GM23248 (cell line): ENCODE measurements at regions not wholly inside any gene's neighbourhood (a gene's known extent, or its start where the extent isn't known, plus 50 kb on each side); places are given as distances from the start of the nearest gene placed in this dataset.

Experiments
- DNase-seq: peaks from one replicate; pipeline ENCODE4 v3.0.0-alpha.2; 2015
- H2AFZ ChIP-seq: fragments of 200-600 bp; sonication (generic); 2 replicates; pipeline ENCODE4 v1.6.1; 2016; ENCODE audit warnings: antibody characterized with exemption
- H3F3A ChIP-seq: fragments of 200-600 bp; sonication (generic); 2 replicates; pipeline ENCODE4 v1.6.1; 2016; ENCODE audit warnings: mild to moderate bottlenecking, antibody characterized with exemption, mixed run types; ENCODE audit not compliant: insufficient read depth
- H3K27ac ChIP-seq: fragments of 200-600 bp; sonication (generic); 2 replicates; pipeline ENCODE4 v1.5.1; 2016; ENCODE audit warnings: mild to moderate bottlenecking
- H3K27me3 ChIP-seq: fragments of 200-600 bp; sonication (generic); replicated peaks from 2 replicates; pipeline ENCODE4 v1.6.1; 2016; ENCODE audit warnings: mild to moderate bottlenecking; ENCODE audit not compliant: insufficient read depth
- H3K36me3 ChIP-seq: fragments of 200-600 bp; sonication (generic); 2 replicates; pipeline ENCODE4 v1.6.1; 2016; ENCODE audit warnings: low read depth, mild to moderate bottlenecking
- H3K4me1 ChIP-seq: fragments of 200-600 bp; sonication (generic); 2 replicates; pipeline ENCODE4 v1.6.1; 2016; ENCODE audit warnings: mild to moderate bottlenecking; ENCODE audit not compliant: insufficient read depth
- H3K4me2 ChIP-seq: fragments of 200-600 bp; sonication (generic); one replicate; pipeline ENCODE4 v1.6.1; 2016; ENCODE audit warnings: mild to moderate bottlenecking; ENCODE audit not compliant: unreplicated experiment
- H3K4me3 ChIP-seq: fragments of 200-600 bp; sonication (generic); 2 replicates; pipeline ENCODE4 v1.5.1; 2016; ENCODE audit warnings: mild to moderate bottlenecking
- H3K79me2 ChIP-seq: fragments of 200-600 bp; sonication (generic); 2 replicates; pipeline ENCODE4 v1.6.1; 2016; ENCODE audit warnings: mild to moderate bottlenecking; ENCODE audit not compliant: insufficient read depth
- H3K9ac ChIP-seq: fragments of 200-600 bp; sonication (generic); 2 replicates; pipeline ENCODE4 v1.6.1; 2016; ENCODE audit warnings: mild to moderate bottlenecking
- H3K9me2 ChIP-seq: fragments of 200-600 bp; sonication (generic); 2 replicates; pipeline ENCODE4 v1.6.1; 2016; ENCODE audit warnings: mixed run types, mild to moderate bottlenecking, moderate library complexity; ENCODE audit not compliant: insufficient read depth
- H3K9me3 ChIP-seq: fragments of 200-600 bp; sonication (generic); one replicate; pipeline ENCODE4 v1.6.1; 2017; ENCODE audit warnings: low read depth
- H4K20me1 ChIP-seq: fragments of 200-600 bp; sonication (generic); 2 replicates; pipeline ENCODE4 v1.6.0; 2016; ENCODE audit not compliant: insufficient read depth
- EZH2 ChIP-seq: fragments of 200-600 bp; sonication (generic); IDR thresholded peaks from 2 replicates; pipeline ENCODE4 v1.6.1; 2018; ENCODE audit warnings: antibody characterized with exemption, mild to moderate bottlenecking; ENCODE audit not compliant: insufficient read depth, poor library complexity, severe bottlenecking
- EZH2phosphoT487 ChIP-seq: fragments of 200-600 bp; sonication (generic); IDR thresholded peaks from 2 replicates; pipeline ENCODE4 v1.6.1; 2018; ENCODE audit warnings: antibody characterized with exemption, moderate library complexity, mild to moderate bottlenecking, low read depth; ENCODE audit not compliant: insufficient read depth
- WGBS, 2 experiments: methylation state at CpG; one replicate each; pipeline ENCODE4 v1.1.6; 2015 to 2017; ENCODE audit warnings: low lambda C conversion rate in 2 of 2, low coverage in 1 of 2; ENCODE audit errors: missing lambda C conversion rate in 2 of 2; 5-methylcytosine and 5-hydroxymethylcytosine counted together
- in situ Hi-C: fragments of 300-500 bp; cut with MboI; formaldehyde crosslinking; loops from 2 replicates; pipeline ENCODE4 v1.15.0; 2020

DNA sequence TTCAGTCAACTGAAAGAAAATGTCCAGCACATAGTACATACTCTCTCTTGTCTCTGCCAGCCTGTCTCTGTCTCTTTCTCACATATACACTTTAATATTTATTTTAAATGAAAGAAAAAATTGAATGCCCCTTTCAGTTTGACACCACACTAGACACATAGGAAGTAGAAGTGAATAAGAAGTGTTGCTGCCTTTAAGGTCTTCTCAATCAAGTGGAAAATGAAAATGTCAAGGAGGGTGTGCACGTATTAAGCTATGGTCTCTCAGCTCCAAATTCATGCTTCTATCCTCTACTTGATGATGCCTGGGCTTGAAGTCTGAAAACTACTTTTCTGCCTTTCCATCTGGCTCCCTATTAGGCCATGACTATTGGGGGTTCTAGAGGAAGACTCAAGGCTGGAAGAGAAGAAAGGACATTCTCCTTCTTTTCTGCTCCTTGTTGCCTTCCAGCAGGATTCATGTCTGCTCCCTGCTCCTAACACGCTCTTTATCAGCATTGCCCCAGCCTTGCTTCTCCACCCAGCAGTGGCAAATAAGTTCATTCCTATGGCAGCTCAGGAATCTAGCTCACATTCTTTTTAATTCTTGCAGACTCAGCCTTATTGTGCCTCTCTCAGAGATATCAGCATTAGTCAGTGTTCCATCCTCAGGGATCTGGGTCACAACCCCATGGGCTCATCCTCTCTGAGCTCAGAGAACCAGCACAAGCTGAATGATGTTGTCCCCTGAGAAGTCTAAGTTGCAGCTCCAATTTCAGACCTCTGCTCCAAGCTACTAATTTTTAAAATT, 609.1 kb upstream of the GRM7 start:
- Histone ChIP-seq H3K9me3 (no peaks in the 10 kb centered on the region), H3K9ac (no peak overlapping the region), H3K4me1 (no peaks in the 10 kb centered on the region), H3K4me2 (no peak overlapping the region), H3K9me2 (no peaks in the 10 kb centered on the region), H4K20me1 (no peaks in the 10 kb centered on the region), H3K79me2 (no peaks in the 10 kb centered on the region), H3F3A (no peaks in the 10 kb centered on the region), H2AFZ (no peak overlapping the region), H3K4me3 (no peak overlapping the region), H3K27ac (no peak overlapping the region), H3K36me3 (no peaks in the 10 kb centered on the region), H3K27me3 (no peaks in the 10 kb centered on the region)
- DNase-seq = no peak
- in situ Hi-C loops = no loop called here
- TF ChIP-seq EZH2 (no peak), EZH2phosphoT487 (no peak)
- WGBS, 2 experiments = 16 to 26% methylated on average over 2 of the region's 2 CpGs

DNA sequence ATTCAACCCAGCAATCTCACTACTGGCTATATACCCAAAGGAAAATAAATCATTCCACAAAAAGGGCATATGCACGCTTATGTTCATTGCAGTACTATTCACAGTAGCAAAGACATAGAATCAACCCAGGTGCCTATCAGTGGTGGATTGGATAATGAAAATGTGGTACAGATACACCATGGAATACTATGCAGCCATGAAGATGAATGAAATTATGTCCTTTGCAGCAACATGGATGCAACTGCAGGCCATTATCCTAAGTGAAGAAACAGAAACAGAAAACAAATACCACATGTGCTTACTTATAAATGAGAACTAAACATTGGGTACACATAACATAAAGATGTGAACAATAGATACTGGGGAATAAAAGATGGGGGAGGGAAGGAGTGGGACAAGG, 606.4 kb upstream of the GRM7 start:
- no peak overlapping the region for H3K4me2 ChIP-seq
- H3K9ac ChIP-seq = no peak overlapping the region
- H2AFZ ChIP-seq = no peak overlapping the region
- no peaks in the 10 kb centered on the region for H3K27me3 ChIP-seq
- TF ChIP-seq EZH2 = no peak
- no peaks in the 10 kb centered on the region for H3F3A ChIP-seq
- H3K79me2 ChIP-seq = no peaks in the 10 kb centered on the region
- WGBS, 2 experiments = 30 to 50% methylated on average over 1 of the region's 1 CpG
- no peaks in the 10 kb centered on the region for H3K9me2 ChIP-seq
- H3K9me3 ChIP-seq = no peaks in the 10 kb centered on the region
- no peaks in the 10 kb centered on the region for H3K36me3 ChIP-seq
- in situ Hi-C loops = no loop called here
- no peaks in the 10 kb centered on the region for H4K20me1 ChIP-seq
- H3K4me3 ChIP-seq = no peak overlapping the region
- no peak for DNase-seq
- H3K27ac ChIP-seq = no peak overlapping the region
- H3K4me1 ChIP-seq = no peaks in the 10 kb centered on the region

DNA sequence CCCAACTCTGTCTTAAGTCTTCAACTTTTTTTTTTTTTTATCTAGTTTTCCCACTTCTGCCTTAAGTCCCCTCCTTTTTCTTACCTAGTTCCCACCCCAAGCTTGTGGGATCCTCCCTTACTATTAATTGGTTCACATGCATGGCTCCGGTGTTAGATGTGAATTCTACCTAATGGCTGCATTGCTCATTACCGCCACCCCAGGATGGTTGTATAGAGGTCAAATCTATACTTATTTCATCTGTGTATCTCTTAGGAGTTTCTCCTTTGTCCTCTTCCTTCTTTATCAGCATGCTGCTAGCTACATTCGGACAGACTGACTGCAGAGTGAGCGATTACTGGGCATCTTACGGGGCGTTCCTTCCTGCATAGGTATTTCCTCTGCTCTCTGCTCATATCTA, 605.7 kb upstream of the GRM7 start:
- in situ Hi-C loops = no loop called here
- WGBS, 2 experiments = 60 to 64% methylated on average over 6 of the region's 6 CpGs
- H3K9me3 ChIP-seq = no peaks in the 10 kb centered on the region

GRCh38 chr3:6260551-6261191, 600.2 kb upstream of the GRM7 start:
- no peak overlapping the region for H3K9ac ChIP-seq
- no peak for TF ChIP-seq EZH2
- TF ChIP-seq EZH2phosphoT487 = no peak
- no peak for DNase-seq
- no peaks in the 10 kb centered on the region for H3K9me2 ChIP-seq
- no peaks in the 10 kb centered on the region for H3K9me3 ChIP-seq
- H3K79me2 ChIP-seq = no peaks in the 10 kb centered on the region
- WGBS, 2 experiments = 20 to 24% methylated on average over 5 of the region's 5 CpGs
- H3K4me2 ChIP-seq = no peak overlapping the region
- H4K20me1 ChIP-seq = no peaks in the 10 kb centered on the region
- in situ Hi-C loops = no loop called here
- H3K4me1 ChIP-seq = no peaks in the 10 kb centered on the region
- H3K36me3 ChIP-seq = no peaks in the 10 kb centered on the region
- H3K4me3 ChIP-seq = no peak overlapping the region
- H2AFZ ChIP-seq = no peak overlapping the region
- H3K27ac ChIP-seq = no peak overlapping the region
- H3K27me3 ChIP-seq = no peaks in the 10 kb centered on the region
- no peaks in the 10 kb centered on the region for H3F3A ChIP-seq

More for the DNA sequence above, 605.7 kb upstream of the GRM7 start:
- H3K36me3 ChIP-seq = no peaks in the 10 kb centered on the region
- H3K79me2 ChIP-seq = no peaks in the 10 kb centered on the region
- H3K4me2 ChIP-seq = no peak overlapping the region
- no peak overlapping the region for H3K9ac ChIP-seq
- H3K9me2 ChIP-seq = no peaks in the 10 kb centered on the region
- no peak overlapping the region for H3K4me3 ChIP-seq
- TF ChIP-seq EZH2 = no peak
- no peak for TF ChIP-seq EZH2phosphoT487
- no peaks in the 10 kb centered on the region for H3F3A ChIP-seq
- no peak overlapping the region for H3K27ac ChIP-seq
- no peaks in the 10 kb centered on the region for H3K27me3 ChIP-seq
- no peak for DNase-seq
- H3K4me1 ChIP-seq = no peaks in the 10 kb centered on the region
- no peaks in the 10 kb centered on the region for H4K20me1 ChIP-seq
- H2AFZ ChIP-seq = no peak overlapping the region
